ENCODE measurements at regions not wholly inside any gene's neighbourhood (a gene's known extent, or its start where the extent isn't known, plus 50 kb on each side); places are given as distances from the start of the nearest gene placed in this dataset.

DNA sequence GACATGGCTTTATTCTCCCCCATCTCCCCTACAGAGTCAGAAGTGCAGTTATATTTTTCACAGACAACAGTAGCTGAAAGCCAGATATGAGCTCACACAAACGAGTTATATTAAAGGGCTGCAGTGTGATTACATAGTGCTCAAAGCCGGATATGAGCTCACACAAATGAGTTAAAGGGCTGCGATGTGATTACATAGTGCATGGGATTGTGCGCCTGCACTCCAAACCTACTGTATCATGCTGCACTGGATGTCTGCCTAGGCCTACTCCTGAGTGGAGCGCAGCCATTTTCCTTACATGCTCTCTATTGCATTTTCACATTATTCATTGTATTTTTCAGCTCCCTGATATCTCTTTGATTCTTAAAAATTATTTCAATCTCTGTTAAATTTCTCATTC, 414.6 kb upstream of the LARGE1 start:
- TF ChIP-seq, protein P1, sequence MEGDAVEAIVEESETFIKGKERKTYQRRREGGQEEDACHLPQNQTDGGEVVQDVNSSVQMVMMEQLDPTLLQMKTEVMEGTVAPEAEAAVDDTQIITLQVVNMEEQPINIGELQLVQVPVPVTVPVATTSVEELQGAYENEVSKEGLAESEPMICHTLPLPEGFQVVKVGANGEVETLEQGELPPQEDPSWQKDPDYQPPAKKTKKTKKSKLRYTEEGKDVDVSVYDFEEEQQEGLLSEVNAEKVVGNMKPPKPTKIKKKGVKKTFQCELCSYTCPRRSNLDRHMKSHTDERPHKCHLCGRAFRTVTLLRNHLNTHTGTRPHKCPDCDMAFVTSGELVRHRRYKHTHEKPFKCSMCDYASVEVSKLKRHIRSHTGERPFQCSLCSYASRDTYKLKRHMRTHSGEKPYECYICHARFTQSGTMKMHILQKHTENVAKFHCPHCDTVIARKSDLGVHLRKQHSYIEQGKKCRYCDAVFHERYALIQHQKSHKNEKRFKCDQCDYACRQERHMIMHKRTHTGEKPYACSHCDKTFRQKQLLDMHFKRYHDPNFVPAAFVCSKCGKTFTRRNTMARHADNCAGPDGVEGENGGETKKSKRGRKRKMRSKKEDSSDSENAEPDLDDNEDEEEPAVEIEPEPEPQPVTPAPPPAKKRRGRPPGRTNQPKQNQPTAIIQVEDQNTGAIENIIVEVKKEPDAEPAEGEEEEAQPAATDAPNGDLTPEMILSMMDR (IDR thresholded peaks at IDR 0.05): no peak
- no peak for TF ChIP-seq POLR2A (IDR thresholded peaks at IDR 0.05)

Data from body of pancreas (tissue), 4 donors.